GM12865 (cell line): ENCODE measurements at regions not wholly inside any gene's neighbourhood (a gene's known extent, or its start where the extent isn't known, plus 50 kb on each side); places are given as distances from the start of the nearest gene placed in this dataset.

Source experiments
- DNase-seq: peaks from one replicate; pipeline ENCODE4 v3.0.0; 2010; ENCODE audit warnings: low read depth
- H3K4me3 ChIP-seq: 2 replicates; pipeline ENCODE4 v1.5.1; 2011; ENCODE audit warnings: mild to moderate bottlenecking, low read depth, low read length, control low read depth
- TF ChIP-seq, protein P1 (sequence below): IDR thresholded peaks from 2 replicates; pipeline ENCODE4 v1.5.1; 2011; ENCODE audit warnings: low read length, control low read depth, low read depth, inconsistent platforms; ENCODE audit not compliant: insufficient read depth; ENCODE audit errors: missing control alignments

DNA sequence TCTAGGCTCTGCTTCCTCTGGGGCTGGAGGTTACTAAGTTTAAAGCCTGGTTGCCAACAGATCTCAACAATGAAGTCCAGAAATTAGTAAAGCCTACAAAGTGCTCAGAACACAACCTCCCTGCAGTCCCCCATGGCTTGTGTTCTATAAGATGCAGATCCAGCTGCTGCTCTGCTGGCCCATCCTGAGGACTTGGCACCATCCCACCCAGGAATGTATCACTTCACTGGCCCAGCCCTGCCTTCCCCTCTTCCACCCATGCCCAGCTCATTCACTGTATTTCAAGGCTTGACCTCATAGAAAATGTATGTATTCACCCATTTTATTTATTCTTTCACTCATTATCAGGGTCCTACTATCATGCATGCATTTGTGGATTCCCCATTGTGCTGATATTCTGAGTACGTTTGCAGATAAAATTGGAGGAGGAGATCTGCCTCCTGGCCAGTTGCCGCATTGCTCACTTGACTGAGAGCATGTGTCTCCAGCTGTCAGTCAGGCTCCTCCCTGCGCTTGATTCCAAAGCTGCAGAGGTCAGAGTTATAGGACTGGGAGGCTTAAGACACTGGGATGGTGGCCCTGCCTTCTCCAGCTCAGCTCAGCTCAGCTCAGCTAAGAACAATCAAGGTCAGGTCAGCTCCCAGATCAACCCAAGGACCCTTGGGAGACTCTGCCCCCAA, 104.8 kb downstream of the MAFB start:
- TF ChIP-seq, protein P1, sequence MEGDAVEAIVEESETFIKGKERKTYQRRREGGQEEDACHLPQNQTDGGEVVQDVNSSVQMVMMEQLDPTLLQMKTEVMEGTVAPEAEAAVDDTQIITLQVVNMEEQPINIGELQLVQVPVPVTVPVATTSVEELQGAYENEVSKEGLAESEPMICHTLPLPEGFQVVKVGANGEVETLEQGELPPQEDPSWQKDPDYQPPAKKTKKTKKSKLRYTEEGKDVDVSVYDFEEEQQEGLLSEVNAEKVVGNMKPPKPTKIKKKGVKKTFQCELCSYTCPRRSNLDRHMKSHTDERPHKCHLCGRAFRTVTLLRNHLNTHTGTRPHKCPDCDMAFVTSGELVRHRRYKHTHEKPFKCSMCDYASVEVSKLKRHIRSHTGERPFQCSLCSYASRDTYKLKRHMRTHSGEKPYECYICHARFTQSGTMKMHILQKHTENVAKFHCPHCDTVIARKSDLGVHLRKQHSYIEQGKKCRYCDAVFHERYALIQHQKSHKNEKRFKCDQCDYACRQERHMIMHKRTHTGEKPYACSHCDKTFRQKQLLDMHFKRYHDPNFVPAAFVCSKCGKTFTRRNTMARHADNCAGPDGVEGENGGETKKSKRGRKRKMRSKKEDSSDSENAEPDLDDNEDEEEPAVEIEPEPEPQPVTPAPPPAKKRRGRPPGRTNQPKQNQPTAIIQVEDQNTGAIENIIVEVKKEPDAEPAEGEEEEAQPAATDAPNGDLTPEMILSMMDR: no peak
- no peak for DNase-seq
- no peak overlapping the region for H3K4me3 ChIP-seq

- TF ChIP-seq, protein P1: no peak
- no peak for DNase-seq
- H3K4me3 ChIP-seq: no peak overlapping the region
These were observed 105.4 kb downstream of the MAFB start for GRCh38 chr20:40583636-40584035.

DNA sequence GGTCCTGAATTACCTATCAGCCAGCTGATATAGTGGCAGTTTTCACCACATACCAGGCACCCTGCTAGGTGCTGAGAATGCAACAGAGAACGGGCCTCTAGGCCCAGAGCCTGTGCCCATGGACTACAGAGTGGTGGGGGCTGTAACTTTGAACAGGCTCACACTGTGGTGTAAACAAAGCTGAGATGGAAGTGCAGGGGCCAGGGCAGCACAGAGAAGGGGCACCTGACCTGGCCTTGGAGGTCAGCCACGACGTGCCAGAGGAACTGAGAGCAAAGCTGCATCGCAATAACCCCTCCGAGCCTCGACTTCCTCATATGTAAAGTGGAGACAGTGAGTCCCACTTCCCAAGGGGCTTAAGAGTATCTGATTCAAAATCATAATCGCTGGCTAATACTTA, 105.8 kb downstream of the MAFB start:
- H3K4me3 ChIP-seq: no peak overlapping the region
- TF ChIP-seq, protein P1: no peak
- DNase-seq: no peak

GRCh38 chr20:40582531-40582930, 106.5 kb downstream of the MAFB start:
- no peak for DNase-seq
- TF ChIP-seq, protein P1: no peak
- no peak overlapping the region for H3K4me3 ChIP-seq

DNA sequence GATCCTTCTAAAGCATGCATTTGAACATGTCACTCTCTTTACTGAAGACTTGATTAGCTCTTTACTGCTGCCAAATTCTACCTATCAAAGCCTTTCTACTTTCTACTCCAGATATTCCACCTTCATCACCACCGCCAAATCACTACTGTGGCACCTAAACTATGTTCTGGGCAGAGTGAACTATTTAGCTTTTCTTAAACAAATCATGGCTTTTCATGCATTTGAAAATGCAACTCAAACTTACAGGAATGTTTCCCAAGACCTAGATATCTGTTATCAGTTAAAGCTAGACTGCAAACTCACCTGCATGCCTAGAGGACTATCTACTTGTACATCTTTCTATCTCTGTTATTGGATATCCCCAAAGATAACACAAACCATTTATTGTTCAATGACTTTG, 109.3 kb downstream of the MAFB start:
- H3K4me3 ChIP-seq: no peak overlapping the region
- no peak for DNase-seq
- TF ChIP-seq, protein P1: no peak

DNA sequence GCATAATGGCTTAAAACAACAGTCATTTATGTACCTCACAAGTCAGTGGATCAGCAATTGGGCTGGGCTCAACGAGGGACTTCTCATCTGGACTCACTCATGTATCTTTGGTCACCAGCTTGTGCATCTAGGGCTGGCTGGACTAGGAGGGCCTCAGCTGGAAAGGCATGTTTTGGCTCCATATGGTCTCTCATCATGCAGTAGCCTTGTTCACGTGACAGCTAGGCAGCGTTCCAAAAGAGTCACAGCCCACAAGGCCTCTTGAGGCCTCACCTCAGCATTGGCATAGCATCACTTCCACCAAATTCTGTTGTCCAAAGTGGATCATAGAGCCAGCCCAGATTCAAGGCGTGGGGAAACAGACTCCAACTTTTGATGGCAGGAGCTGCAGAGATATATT, 110.1 kb downstream of the MAFB start:
- DNase-seq: no peak
- no peak overlapping the region for H3K4me3 ChIP-seq
- TF ChIP-seq, protein P1: no peak

GRCh38 chr20:40575851-40576250, 113.2 kb downstream of the MAFB start:
- no peak for DNase-seq
- no peak overlapping the region for H3K4me3 ChIP-seq
- TF ChIP-seq, protein P1: no peak
